ENCODE measurements at regions not wholly inside any gene's neighbourhood (a gene's known extent, or its start where the extent isn't known, plus 50 kb on each side); places are given as distances from the start of the nearest gene placed in this dataset.
"Not testable (repeated sequence)": the region's sequence is repeated elsewhere in the genome, so short reads cannot be mapped to it uniquely, and the experiment has no call there.

DNA sequence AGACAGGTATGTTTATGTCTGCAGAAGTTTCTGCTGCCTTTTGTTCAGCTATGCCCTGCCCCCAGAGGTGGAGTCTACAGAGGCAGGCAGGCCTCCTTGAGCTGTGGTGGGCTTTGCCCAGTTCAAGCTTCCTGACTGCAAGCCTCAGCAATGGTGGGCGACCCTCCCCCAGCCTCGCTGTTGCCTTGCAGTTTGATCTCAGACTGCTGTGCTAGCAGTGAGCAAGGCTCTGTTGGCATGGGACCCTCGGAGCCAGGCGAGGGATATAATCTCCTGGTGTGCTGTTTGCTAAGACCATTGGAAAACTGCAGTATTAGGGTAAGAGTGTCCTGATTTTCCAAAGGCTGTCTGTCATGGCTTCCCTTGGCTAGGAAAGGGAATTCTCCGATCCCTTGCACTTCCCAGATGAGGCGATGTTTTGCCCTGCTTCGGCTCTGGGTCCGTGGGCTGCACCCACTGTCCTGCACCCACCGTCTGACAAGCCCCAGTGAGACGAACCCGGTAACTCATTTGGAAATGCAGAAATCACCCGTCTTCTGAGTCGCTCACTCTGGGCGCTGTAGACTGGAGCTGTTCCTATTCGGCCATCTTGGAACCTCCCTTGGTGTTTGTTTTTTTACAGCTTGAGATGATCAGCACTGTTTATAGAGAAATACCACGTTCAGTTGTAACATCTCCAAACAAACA lies 2705.5 kb upstream of the PCDH20 start:
- not testable (repeated sequence) for TF ChIP-seq BHLHE40 (IDR thresholded peaks at IDR 0.05; ENCODE audit: borderline replicate concordance); FOXM1 (IDR thresholded peaks at IDR 0.05; ENCODE audit: borderline replicate concordance); SUZ12 (IDR thresholded peaks at IDR 0.05); LEF1 (IDR thresholded peaks at IDR 0.05; ENCODE audit: borderline replicate concordance); PKNOX1 (IDR thresholded peaks at IDR 0.05); TARDBP (IDR thresholded peaks at IDR 0.05)

All from HEK293T (cell line).